ENCODE measurements at regions not wholly inside any gene's neighbourhood (a gene's known extent, or its start where the extent isn't known, plus 50 kb on each side); places are given as distances from the start of the nearest gene placed in this dataset.

DNA sequence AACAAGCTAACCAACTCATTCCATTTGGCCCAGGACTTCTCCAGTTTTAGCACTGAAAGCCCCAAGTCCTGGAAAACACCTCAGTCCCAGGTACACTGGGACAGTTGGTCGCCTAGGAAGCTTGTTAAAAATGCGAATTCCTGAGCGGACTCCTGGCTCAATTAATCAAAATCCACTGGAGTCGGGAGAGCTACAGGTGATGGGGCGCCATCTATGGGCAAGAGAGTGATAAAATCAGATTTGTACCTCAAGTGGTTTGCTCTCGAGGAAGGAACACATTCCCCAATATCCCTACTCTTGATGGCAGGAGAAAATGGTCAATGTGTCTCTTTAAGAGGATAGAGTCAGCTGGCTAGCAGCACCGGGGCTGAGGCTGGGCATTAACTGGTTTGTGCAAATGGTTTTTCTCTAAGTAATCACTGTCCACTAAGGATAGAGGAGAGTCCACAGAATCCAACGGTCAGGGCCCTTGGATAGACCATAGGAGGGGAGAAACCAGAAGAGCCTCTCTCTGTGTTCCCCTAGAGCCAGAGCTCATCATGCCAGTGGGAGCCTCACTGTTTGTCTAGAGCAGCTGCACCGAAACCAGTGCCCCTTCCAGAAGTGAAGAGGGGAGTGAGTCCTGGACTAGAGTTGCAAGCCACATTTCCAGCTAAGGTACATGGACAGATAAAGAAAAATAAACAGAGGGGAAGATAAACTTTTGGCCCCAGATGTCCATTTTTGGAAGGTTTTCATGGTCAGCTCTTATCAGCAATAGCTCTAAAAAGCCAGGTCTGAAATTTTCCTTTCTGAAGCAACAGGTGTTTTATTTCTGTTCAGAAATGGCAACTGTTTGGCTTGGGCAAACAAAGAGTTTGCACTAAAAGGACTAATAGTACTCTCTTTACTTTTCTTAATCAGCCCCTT lies 148.5 kb downstream of the TENT5C start:
- no peak overlapping the region for H3K4me3 ChIP-seq (ENCODE audit: low read depth in 1 of 2, low read length in 2 of 2)
- DNase-seq (peak; percentile 66), ATAC-seq (ENCODE audit: insufficient read depth, low read depth) (peak; percentile 48; the same call in 2 of the 3 replicates)
- no peaks in the 10 kb centered on the region for H4K20me1 ChIP-seq (ENCODE audit: insufficient read depth, low read length)
- no peak for TF ChIP-seq EZH2 (IDR thresholded peaks at IDR 0.05; ENCODE audit: borderline replicate concordance, low read depth, low read length, severe bottlenecking)
- TF ChIP-seq, protein P1, sequence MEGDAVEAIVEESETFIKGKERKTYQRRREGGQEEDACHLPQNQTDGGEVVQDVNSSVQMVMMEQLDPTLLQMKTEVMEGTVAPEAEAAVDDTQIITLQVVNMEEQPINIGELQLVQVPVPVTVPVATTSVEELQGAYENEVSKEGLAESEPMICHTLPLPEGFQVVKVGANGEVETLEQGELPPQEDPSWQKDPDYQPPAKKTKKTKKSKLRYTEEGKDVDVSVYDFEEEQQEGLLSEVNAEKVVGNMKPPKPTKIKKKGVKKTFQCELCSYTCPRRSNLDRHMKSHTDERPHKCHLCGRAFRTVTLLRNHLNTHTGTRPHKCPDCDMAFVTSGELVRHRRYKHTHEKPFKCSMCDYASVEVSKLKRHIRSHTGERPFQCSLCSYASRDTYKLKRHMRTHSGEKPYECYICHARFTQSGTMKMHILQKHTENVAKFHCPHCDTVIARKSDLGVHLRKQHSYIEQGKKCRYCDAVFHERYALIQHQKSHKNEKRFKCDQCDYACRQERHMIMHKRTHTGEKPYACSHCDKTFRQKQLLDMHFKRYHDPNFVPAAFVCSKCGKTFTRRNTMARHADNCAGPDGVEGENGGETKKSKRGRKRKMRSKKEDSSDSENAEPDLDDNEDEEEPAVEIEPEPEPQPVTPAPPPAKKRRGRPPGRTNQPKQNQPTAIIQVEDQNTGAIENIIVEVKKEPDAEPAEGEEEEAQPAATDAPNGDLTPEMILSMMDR (IDR thresholded peaks at IDR 0.05; ENCODE audit: borderline replicate concordance, extremely low read depth, low read length, poor library complexity, severe bottlenecking): peak; percentile 86
- H3K9ac ChIP-seq (ENCODE audit: low read depth, low read length): no peak overlapping the region
- no peaks in the 10 kb centered on the region for H3K36me3 ChIP-seq (ENCODE audit: insufficient read depth, low read length)
- H3K9me3 ChIP-seq (ENCODE audit: insufficient read depth, low read length, severe bottlenecking): no peaks in the 10 kb centered on the region
- peaks cover 19% of the 10 kb centered on the region for H3K4me1 ChIP-seq (ENCODE audit: insufficient read depth, low read length)
- no peaks in the 10 kb centered on the region for H3K27me3 ChIP-seq (ENCODE audit: insufficient read depth, low read length, poor library complexity)
- no peak overlapping the region for H3K27ac ChIP-seq (ENCODE audit: low read length)
- H3K4me2 ChIP-seq (ENCODE audit: insufficient read depth, low read length): peak overlapping the region; percentile 13; the same call in 1 of the 2 replicates
- no peak overlapping the region for H2AFZ ChIP-seq (ENCODE audit: low read depth, low read length)
- no peaks in the 10 kb centered on the region for H3K79me2 ChIP-seq (ENCODE audit: insufficient read depth, low read length)

- no peaks in the 10 kb centered on the region for H3K27me3 ChIP-seq (ENCODE audit: insufficient read depth, low read length, poor library complexity)
- DNase-seq (no peak), ATAC-seq (ENCODE audit: insufficient read depth, low read depth) (no peak)
- no peaks in the 10 kb centered on the region for H3K9me3 ChIP-seq (ENCODE audit: insufficient read depth, low read length, severe bottlenecking)
- H4K20me1 ChIP-seq (ENCODE audit: insufficient read depth, low read length): no peaks in the 10 kb centered on the region
- TF ChIP-seq EZH2 (IDR thresholded peaks at IDR 0.05; ENCODE audit: borderline replicate concordance, low read depth, low read length, severe bottlenecking): no peak
- TF ChIP-seq, protein P1 (IDR thresholded peaks at IDR 0.05; ENCODE audit: borderline replicate concordance, extremely low read depth, low read length, poor library complexity, severe bottlenecking): no peak
- no peak overlapping the region for H2AFZ ChIP-seq (ENCODE audit: low read depth, low read length)
- H3K27ac ChIP-seq (ENCODE audit: low read length): no peak overlapping the region
- H3K4me3 ChIP-seq (ENCODE audit: low read depth in 1 of 2, low read length in 2 of 2): no peak overlapping the region
- H3K4me2 ChIP-seq (ENCODE audit: insufficient read depth, low read length): no peak overlapping the region
- peaks cover 20% of the 10 kb centered on the region for H3K4me1 ChIP-seq (ENCODE audit: insufficient read depth, low read length)
- no peak overlapping the region for H3K9ac ChIP-seq (ENCODE audit: low read depth, low read length)
- H3K36me3 ChIP-seq (ENCODE audit: insufficient read depth, low read length): no peaks in the 10 kb centered on the region
- no peaks in the 10 kb centered on the region for H3K79me2 ChIP-seq (ENCODE audit: insufficient read depth, low read length)
Measured at GRCh38 chr1:117757668-117758067, 151.8 kb downstream of the TENT5C start.

DNA sequence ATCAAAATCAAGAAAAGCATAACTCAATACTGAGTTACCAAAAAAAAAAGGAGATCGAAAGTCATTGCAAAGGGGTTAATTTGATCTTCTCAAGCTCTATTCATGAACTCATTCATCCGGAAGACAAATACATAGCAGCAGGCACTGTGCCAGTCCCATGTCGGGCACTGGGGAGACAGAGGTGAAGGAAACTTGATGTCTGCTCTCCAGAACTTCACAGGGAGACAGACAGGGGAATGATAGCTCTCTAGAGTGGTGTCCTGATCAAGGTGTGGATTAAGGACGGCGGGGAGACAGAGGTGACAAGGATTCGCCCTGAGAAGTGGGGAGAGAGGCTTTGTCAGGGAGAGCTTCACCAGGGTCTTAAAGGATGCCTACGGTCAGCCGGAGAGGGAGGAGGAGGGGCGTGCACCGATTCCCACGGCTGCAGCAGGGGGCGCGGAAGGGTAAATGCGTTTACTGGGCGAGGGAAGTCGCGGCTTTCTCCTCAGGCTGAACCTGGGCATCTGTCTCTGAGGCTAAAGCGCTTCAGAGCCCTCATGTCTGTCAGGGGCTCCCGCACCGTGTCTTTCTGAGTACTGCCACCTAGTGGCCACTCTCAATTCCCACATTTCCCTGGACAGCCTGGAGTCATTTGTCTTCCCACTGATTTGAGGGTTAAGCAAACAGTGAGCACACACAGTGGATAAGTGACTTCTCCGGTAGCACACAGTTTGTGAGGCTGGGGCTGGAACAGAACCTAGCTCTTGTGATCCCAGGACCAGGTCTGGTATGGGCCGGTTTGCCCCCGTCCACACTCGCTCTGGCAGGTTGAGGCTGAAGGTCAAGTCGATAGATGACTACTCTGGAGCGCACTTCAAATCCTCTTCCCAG lies 152.8 kb downstream of the TENT5C start:
- no peaks in the 10 kb centered on the region for H3K27me3 ChIP-seq (ENCODE audit: insufficient read depth, low read length, poor library complexity)
- H3K27ac ChIP-seq (ENCODE audit: low read length): no peak overlapping the region
- TF ChIP-seq, protein P1 (IDR thresholded peaks at IDR 0.05; ENCODE audit: borderline replicate concordance, extremely low read depth, low read length, poor library complexity, severe bottlenecking): peak; percentile 96
- no peak for TF ChIP-seq EZH2 (IDR thresholded peaks at IDR 0.05; ENCODE audit: borderline replicate concordance, low read depth, low read length, severe bottlenecking)
- no peaks in the 10 kb centered on the region for H3K79me2 ChIP-seq (ENCODE audit: insufficient read depth, low read length)
- no peaks in the 10 kb centered on the region for H3K9me3 ChIP-seq (ENCODE audit: insufficient read depth, low read length, severe bottlenecking)
- peaks cover 17% of the 10 kb centered on the region for H3K4me1 ChIP-seq (ENCODE audit: insufficient read depth, low read length)
- peak; percentile 80 for DNase-seq
- H3K9ac ChIP-seq (ENCODE audit: low read depth, low read length): peak overlapping the region; percentile 13; the same call in 1 of the 2 replicates
- H3K4me3 ChIP-seq (ENCODE audit: low read depth in 1 of 2, low read length in 2 of 2): peak overlapping the region in 1 of 2 experiments; percentile 35; a peak in 2 of 4 replicates
- peak overlapping the region; percentile 57 for H2AFZ ChIP-seq (ENCODE audit: low read depth, low read length)
- H3K36me3 ChIP-seq (ENCODE audit: insufficient read depth, low read length): no peaks in the 10 kb centered on the region
- peak; percentile 98 for ATAC-seq (ENCODE audit: insufficient read depth, low read depth)
- H3K4me2 ChIP-seq (ENCODE audit: insufficient read depth, low read length): peak overlapping the region; percentile 60
- no peaks in the 10 kb centered on the region for H4K20me1 ChIP-seq (ENCODE audit: insufficient read depth, low read length)

Measured in DND-41 (cell line).